GM23338 (cell line): ENCODE measurements at regions not wholly inside any gene's neighbourhood (a gene's known extent, or its start where the extent isn't known, plus 50 kb on each side); places are given as distances from the start of the nearest gene placed in this dataset.

Experiments
- ATAC-seq: fragments of 200-7000 bp; cut with Tn5 transposase; 3 replicates; pipeline ENCODE4 v1.9.1; 2020
- DNase-seq: peaks from one replicate; pipeline ENCODE4 v3.0.0-alpha.2; 2015; ENCODE audit warnings: low spot score
- H2AFZ ChIP-seq: fragments of 200-600 bp; sonication (generic); 2 replicates; pipeline ENCODE4 v1.8.0; 2016; ENCODE audit warnings: antibody characterized with exemption, mild to moderate bottlenecking, moderate library complexity
- H3F3A ChIP-seq: fragments of 200-600 bp; sonication (generic); replicated peaks from 2 replicates; pipeline ENCODE4 v1.8.0; 2017; ENCODE audit warnings: antibody characterized with exemption, mixed run types, low read depth
- H3K27ac ChIP-seq: fragments of 200-600 bp; sonication (generic); 2 replicates; pipeline ENCODE4 v1.6.1; 2016; ENCODE audit warnings: low read depth
- H3K27me3 ChIP-seq: fragments of 200-600 bp; sonication (generic); 2 replicates; pipeline ENCODE4 v1.8.0; 2016; ENCODE audit warnings: mild to moderate bottlenecking, mixed run types, moderate library complexity; ENCODE audit not compliant: insufficient read depth
- H3K36me3 ChIP-seq: fragments of 200-600 bp; sonication (generic); 2 replicates; pipeline ENCODE4 v1.8.0; 2016; ENCODE audit warnings: mild to moderate bottlenecking; ENCODE audit not compliant: insufficient read depth
- H3K4me1 ChIP-seq: fragments of 200-600 bp; sonication (generic); 2 replicates; pipeline ENCODE4 v1.8.0; 2016; ENCODE audit warnings: mild to moderate bottlenecking, moderate library complexity; ENCODE audit not compliant: insufficient read depth
- H3K4me2 ChIP-seq: fragments of 200-600 bp; sonication (generic); 2 replicates; pipeline ENCODE4 v1.7.1; 2017; ENCODE audit warnings: mixed run types
- H3K4me3 ChIP-seq: fragments of 200-600 bp; sonication (generic); 2 replicates; pipeline ENCODE4 v1.6.1; 2016; ENCODE audit warnings: mixed run types
- H3K79me2 ChIP-seq: fragments of 200-600 bp; sonication (generic); replicated peaks from 2 replicates; pipeline ENCODE4 v1.8.0; 2017; ENCODE audit warnings: mild to moderate bottlenecking; ENCODE audit not compliant: insufficient read depth
- H3K9me2 ChIP-seq: fragments of 200-600 bp; sonication (generic); 2 replicates; pipeline ENCODE4 v1.8.0; 2017; ENCODE audit not compliant: insufficient read depth
- H4K20me1 ChIP-seq: fragments of 200-600 bp; sonication (generic); replicated peaks from 2 replicates; pipeline ENCODE4 v1.8.0; 2017; ENCODE audit warnings: mild to moderate bottlenecking; ENCODE audit not compliant: insufficient read depth
- H3K27ac Mint-ChIP-seq: 2 replicates; pipeline ENCODE4 v1.8.0; 2020; ENCODE audit warnings: inconsistent platforms, mild to moderate bottlenecking, moderate library complexity, mixed read lengths
- H3K27me3 Mint-ChIP-seq: 3 replicates; pipeline ENCODE4 v1.8.0; 2022; ENCODE audit warnings: low read depth, mild to moderate bottlenecking, moderate library complexity, mixed read lengths, inconsistent platforms; ENCODE audit not compliant: insufficient read depth, poor library complexity
- H3K36me3 Mint-ChIP-seq: 3 replicates; pipeline ENCODE4 v1.8.0; 2021; ENCODE audit warnings: low read depth, mild to moderate bottlenecking, inconsistent platforms, moderate library complexity, mixed read lengths
- H3K4me1 Mint-ChIP-seq: 3 replicates; pipeline ENCODE4 v1.8.0; 2020; ENCODE audit warnings: mild to moderate bottlenecking, inconsistent platforms, mixed read lengths
- H3K4me3 Mint-ChIP-seq: 3 replicates; pipeline ENCODE4 v1.8.0; 2021; ENCODE audit warnings: moderate library complexity, mild to moderate bottlenecking, inconsistent platforms, mixed read lengths
- H3K9me3 Mint-ChIP-seq: 3 replicates; pipeline ENCODE4 v1.8.0; 2020; ENCODE audit warnings: moderate library complexity, mild to moderate bottlenecking, inconsistent platforms, mixed read lengths
- EZH2 ChIP-seq: fragments of 200-600 bp; sonication (generic); IDR thresholded peaks from one replicate; pipeline ENCODE4 v1.8.0; 2017; ENCODE audit warnings: antibody characterized with exemption, mild to moderate bottlenecking, low read depth; ENCODE audit not compliant: unreplicated experiment
- EZH2phosphoT487 ChIP-seq: fragments of 200-600 bp; sonication (generic); IDR thresholded peaks from one replicate; pipeline ENCODE4 v1.8.1; 2018; ENCODE audit warnings: antibody characterized with exemption; ENCODE audit not compliant: unreplicated experiment
- JUNB ChIP-seq: IDR thresholded peaks from one replicate; pipeline ENCODE4 v1.6.1; 2016; ENCODE audit warnings: antibody characterized with exemption; ENCODE audit not compliant: unreplicated experiment
- NANOG ChIP-seq: IDR thresholded peaks from 2 replicates; pipeline ENCODE4 v1.6.1; 2016; ENCODE audit warnings: antibody characterized with exemption, borderline replicate concordance
- POLR2AphosphoS5 ChIP-seq: IDR thresholded peaks from 2 replicates; pipeline ENCODE4 v1.6.1; 2016; ENCODE audit warnings: antibody characterized with exemption, low read depth
- ZNF331 ChIP-seq: fragments of 250-450 bp; sonication (Bioruptor Pico); IDR thresholded peaks from 2 replicates; pipeline ENCODE4 v1.5.0; 2020; ENCODE audit warnings: low read depth, mild to moderate bottlenecking, moderate library complexity
- TF ChIP-seq, protein P1 (sequence below): fragments of 250-450 bp; sonication (Bioruptor Pico); IDR thresholded peaks from 2 replicates; pipeline ENCODE4 v1.5.0; 2020; ENCODE audit warnings: mild to moderate bottlenecking, moderate library complexity
- TF ChIP-seq, protein P2 (sequence below), 2 experiments: fragments of 200-600 bp in 1 of 2; sonication (generic) in 1 of 2; conservative IDR thresholded peaks; 2 replicates each; pipeline versions ENCODE4 v1.5.1 to v1.6.1; 2016 to 2017; ENCODE audit warnings: antibody characterized with exemption in 2 of 2, low read depth in 2 of 2, mild to moderate bottlenecking in 2 of 2, moderate library complexity in 1 of 2
- TF ChIP-seq, protein P3 (sequence below): IDR thresholded peaks from 2 replicates; pipeline ENCODE4 v1.6.1; 2016; ENCODE audit warnings: antibody characterized with exemption
- TF ChIP-seq, protein P4 (sequence below): IDR thresholded peaks from one replicate; pipeline ENCODE4 v1.6.1; 2018; ENCODE audit warnings: antibody characterized with exemption; ENCODE audit not compliant: unreplicated experiment

DNA sequence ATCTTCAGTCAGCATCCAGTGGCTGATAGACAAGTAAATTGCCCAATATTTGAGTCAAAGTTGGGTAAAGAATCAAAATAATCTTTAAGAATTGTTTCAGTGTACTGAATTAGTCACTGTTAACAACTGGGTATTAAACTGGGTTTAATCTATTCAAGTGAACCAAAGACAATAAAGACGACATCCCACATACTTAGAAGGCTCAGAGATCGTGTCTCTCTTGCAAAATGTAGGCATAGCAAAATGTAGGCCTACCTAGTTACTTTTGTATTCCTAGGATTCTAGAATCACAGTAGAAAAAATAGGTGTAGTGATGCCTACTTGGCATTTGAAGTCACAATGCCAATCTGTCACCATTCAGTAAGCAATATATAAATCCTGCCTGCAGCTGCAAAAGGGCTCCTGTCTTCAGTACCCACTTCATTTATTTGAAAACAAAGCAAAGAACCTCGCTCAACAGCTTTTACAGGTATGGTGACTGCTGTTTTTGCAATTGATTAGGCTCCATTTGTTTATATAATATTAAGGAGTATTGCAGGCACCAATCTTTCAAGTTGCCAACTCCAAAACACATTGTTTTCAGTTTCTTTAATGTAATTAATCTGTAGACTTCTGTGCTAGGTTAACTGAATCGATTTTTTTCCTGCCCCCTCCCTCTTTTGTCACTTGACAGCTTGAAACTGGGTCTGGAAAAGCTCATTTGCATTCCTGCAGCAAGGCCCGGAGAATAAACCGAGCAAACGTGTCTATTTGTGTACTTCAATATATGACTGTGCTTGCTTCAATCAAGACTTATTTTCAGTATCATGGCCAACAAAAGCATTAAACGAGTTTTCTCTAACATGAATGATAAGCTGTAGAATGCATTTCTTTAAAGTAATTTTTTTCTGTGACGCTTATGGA is 1074.9 kb downstream of the TDRD15 start:
- no peak overlapping the region for H3K4me3 Mint-ChIP-seq
- H3K36me3 Mint-ChIP-seq, result no peaks in the 10 kb centered on the region
- Histone ChIP-seq H3K4me2 (no peak overlapping the region), H3K36me3 (no peaks in the 10 kb centered on the region), H3K9me2 (no peaks in the 10 kb centered on the region), H3K27me3 (no peaks in the 10 kb centered on the region), H2AFZ (no peak overlapping the region), H3K27ac (no peak overlapping the region), H3F3A (no peaks in the 10 kb centered on the region), H3K79me2 (no peaks in the 10 kb centered on the region), H4K20me1 (no peaks in the 10 kb centered on the region), H3K4me3 (no peak overlapping the region), H3K4me1 (peaks cover 13% of the 10 kb centered on the region)
- ATAC-seq (no peak), DNase-seq (no peak)
- no peak for TF ChIP-seq POLR2AphosphoS5
- TF ChIP-seq, protein P1, sequence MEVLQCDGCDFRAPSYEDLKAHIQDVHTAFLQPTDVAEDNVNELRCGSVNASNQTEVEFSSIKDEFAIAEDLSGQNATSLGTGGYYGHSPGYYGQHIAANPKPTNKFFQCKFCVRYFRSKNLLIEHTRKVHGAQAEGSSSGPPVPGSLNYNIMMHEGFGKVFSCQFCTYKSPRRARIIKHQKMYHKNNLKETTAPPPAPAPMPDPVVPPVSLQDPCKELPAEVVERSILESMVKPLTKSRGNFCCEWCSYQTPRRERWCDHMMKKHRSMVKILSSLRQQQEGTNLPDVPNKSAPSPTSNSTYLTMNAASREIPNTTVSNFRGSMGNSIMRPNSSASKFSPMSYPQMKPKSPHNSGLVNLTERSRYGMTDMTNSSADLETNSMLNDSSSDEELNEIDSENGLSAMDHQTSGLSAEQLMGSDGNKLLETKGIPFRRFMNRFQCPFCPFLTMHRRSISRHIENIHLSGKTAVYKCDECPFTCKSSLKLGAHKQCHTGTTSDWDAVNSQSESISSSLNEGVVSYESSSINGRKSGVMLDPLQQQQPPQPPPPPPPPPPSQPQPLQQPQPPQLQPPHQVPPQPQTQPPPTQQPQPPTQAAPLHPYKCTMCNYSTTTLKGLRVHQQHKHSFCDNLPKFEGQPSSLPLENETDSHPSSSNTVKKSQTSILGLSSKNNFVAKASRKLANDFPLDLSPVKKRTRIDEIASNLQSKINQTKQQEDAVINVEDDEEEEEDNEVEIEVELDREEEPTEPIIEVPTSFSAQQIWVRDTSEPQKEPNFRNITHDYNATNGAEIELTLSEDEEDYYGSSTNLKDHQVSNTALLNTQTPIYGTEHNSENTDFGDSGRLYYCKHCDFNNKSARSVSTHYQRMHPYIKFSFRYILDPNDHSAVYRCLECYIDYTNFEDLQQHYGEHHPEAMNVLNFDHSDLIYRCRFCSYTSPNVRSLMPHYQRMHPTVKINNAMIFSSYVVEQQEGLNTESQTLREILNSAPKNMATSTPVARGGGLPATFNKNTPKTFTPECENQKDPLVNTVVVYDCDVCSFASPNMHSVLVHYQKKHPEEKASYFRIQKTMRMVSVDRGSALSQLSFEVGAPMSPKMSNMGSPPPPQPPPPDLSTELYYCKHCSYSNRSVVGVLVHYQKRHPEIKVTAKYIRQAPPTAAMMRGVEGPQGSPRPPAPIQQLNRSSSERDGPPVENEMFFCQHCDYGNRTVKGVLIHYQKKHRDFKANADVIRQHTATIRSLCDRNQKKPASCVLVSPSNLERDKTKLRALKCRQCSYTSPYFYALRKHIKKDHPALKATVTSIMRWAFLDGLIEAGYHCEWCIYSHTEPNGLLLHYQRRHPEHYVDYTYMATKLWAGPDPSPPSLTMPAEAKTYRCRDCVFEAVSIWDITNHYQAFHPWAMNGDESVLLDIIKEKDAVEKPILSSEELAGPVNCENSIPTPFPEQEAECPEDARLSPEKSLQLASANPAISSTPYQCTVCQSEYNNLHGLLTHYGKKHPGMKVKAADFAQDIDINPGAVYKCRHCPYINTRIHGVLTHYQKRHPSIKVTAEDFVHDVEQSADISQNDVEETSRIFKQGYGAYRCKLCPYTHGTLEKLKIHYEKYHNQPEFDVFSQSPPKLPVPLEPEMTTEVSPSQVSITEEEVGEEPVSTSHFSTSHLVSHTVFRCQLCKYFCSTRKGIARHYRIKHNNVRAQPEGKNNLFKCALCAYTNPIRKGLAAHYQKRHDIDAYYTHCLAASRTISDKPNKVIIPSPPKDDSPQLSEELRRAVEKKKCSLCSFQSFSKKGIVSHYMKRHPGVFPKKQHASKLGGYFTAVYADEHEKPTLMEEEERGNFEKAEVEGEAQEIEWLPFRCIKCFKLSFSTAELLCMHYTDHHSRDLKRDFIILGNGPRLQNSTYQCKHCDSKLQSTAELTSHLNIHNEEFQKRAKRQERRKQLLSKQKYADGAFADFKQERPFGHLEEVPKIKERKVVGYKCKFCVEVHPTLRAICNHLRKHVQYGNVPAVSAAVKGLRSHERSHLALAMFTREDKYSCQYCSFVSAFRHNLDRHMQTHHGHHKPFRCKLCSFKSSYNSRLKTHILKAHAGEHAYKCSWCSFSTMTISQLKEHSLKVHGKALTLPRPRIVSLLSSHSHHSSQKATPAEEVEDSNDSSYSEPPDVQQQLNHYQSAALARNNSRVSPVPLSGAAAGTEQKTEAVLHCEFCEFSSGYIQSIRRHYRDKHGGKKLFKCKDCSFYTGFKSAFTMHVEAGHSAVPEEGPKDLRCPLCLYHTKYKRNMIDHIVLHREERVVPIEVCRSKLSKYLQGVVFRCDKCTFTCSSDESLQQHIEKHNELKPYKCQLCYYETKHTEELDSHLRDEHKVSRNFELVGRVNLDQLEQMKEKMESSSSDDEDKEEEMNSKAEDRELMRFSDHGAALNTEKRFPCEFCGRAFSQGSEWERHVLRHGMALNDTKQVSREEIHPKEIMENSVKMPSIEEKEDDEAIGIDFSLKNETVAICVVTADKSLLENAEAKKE (CRISPR knock-in tag), result no peak
- TF ChIP-seq, protein P2, sequence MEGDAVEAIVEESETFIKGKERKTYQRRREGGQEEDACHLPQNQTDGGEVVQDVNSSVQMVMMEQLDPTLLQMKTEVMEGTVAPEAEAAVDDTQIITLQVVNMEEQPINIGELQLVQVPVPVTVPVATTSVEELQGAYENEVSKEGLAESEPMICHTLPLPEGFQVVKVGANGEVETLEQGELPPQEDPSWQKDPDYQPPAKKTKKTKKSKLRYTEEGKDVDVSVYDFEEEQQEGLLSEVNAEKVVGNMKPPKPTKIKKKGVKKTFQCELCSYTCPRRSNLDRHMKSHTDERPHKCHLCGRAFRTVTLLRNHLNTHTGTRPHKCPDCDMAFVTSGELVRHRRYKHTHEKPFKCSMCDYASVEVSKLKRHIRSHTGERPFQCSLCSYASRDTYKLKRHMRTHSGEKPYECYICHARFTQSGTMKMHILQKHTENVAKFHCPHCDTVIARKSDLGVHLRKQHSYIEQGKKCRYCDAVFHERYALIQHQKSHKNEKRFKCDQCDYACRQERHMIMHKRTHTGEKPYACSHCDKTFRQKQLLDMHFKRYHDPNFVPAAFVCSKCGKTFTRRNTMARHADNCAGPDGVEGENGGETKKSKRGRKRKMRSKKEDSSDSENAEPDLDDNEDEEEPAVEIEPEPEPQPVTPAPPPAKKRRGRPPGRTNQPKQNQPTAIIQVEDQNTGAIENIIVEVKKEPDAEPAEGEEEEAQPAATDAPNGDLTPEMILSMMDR (conservative IDR thresholded peaks at IDR 0.05; ENCODE audit: low read depth in 2 of 2), result no peak
- TF ChIP-seq JUNB, result no peak
- no peak for TF ChIP-seq ZNF331
- TF ChIP-seq, protein P3, sequence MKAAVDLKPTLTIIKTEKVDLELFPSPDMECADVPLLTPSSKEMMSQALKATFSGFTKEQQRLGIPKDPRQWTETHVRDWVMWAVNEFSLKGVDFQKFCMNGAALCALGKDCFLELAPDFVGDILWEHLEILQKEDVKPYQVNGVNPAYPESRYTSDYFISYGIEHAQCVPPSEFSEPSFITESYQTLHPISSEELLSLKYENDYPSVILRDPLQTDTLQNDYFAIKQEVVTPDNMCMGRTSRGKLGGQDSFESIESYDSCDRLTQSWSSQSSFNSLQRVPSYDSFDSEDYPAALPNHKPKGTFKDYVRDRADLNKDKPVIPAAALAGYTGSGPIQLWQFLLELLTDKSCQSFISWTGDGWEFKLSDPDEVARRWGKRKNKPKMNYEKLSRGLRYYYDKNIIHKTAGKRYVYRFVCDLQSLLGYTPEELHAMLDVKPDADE, result no peak
- no peak for TF ChIP-seq EZH2phosphoT487
- no peak for TF ChIP-seq NANOG
- no peak for TF ChIP-seq EZH2
- TF ChIP-seq, protein P4, sequence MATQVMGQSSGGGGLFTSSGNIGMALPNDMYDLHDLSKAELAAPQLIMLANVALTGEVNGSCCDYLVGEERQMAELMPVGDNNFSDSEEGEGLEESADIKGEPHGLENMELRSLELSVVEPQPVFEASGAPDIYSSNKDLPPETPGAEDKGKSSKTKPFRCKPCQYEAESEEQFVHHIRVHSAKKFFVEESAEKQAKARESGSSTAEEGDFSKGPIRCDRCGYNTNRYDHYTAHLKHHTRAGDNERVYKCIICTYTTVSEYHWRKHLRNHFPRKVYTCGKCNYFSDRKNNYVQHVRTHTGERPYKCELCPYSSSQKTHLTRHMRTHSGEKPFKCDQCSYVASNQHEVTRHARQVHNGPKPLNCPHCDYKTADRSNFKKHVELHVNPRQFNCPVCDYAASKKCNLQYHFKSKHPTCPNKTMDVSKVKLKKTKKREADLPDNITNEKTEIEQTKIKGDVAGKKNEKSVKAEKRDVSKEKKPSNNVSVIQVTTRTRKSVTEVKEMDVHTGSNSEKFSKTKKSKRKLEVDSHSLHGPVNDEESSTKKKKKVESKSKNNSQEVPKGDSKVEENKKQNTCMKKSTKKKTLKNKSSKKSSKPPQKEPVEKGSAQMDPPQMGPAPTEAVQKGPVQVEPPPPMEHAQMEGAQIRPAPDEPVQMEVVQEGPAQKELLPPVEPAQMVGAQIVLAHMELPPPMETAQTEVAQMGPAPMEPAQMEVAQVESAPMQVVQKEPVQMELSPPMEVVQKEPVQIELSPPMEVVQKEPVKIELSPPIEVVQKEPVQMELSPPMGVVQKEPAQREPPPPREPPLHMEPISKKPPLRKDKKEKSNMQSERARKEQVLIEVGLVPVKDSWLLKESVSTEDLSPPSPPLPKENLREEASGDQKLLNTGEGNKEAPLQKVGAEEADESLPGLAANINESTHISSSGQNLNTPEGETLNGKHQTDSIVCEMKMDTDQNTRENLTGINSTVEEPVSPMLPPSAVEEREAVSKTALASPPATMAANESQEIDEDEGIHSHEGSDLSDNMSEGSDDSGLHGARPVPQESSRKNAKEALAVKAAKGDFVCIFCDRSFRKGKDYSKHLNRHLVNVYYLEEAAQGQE, result no peak
- H3K4me1 Mint-ChIP-seq, result peaks cover 41% of the 10 kb centered on the region
- H3K27ac Mint-ChIP-seq, result no peak overlapping the region
- no peaks in the 10 kb centered on the region for H3K9me3 Mint-ChIP-seq
- no peaks in the 10 kb centered on the region for H3K27me3 Mint-ChIP-seq
